Endodermal cell (in vitro differentiated cells): ENCODE measurements at regions not wholly inside any gene's neighbourhood (a gene's known extent, or its start where the extent isn't known, plus 50 kb on each side); places are given as distances from the start of the nearest gene placed in this dataset.

Source experiments
- DNase-seq: peaks from one replicate; pipeline ENCODE4 v3.0.0-alpha.2; 2017
- H3K27ac ChIP-seq: 2 replicates; pipeline ENCODE4 v1.5.1; 2013; ENCODE audit warnings: mild to moderate bottlenecking, low read depth, low read length, moderate library complexity
- H3K27me3 ChIP-seq: 2 replicates; pipeline ENCODE4 v1.6.1; 2013; ENCODE audit warnings: mild to moderate bottlenecking, low read length, moderate library complexity; ENCODE audit not compliant: insufficient read depth, control insufficient read depth, poor library complexity, severe bottlenecking
- H3K36me3 ChIP-seq: 2 replicates; pipeline ENCODE4 v1.7.0; 2013; ENCODE audit warnings: mild to moderate bottlenecking, low read length, moderate library complexity; ENCODE audit not compliant: control insufficient read depth, insufficient read depth
- H3K4me1 ChIP-seq: one replicate; pipeline ENCODE4 v1.7.0; 2013; ENCODE audit warnings: low read length; ENCODE audit not compliant: control insufficient read depth, insufficient read depth
- H3K4me3 ChIP-seq: 2 replicates; pipeline ENCODE4 v1.5.1; 2013; ENCODE audit warnings: mild to moderate bottlenecking, low read length, moderate library complexity
- H3K9ac ChIP-seq: 2 replicates; pipeline ENCODE4 v1.6.1; 2013; ENCODE audit warnings: mild to moderate bottlenecking, low read length, moderate library complexity; ENCODE audit not compliant: poor library complexity, severe bottlenecking; ENCODE audit errors: extremely low read depth
- H3K9me3 ChIP-seq: 2 replicates; pipeline ENCODE4 v1.6.1; 2013; ENCODE audit warnings: mild to moderate bottlenecking, low read length, moderate library complexity; ENCODE audit not compliant: control insufficient read depth
- H3K27ac Mint-ChIP-seq: 2 replicates; pipeline ENCODE4 v1.8.0; 2020; ENCODE audit warnings: mixed read lengths
- H3K27me3 Mint-ChIP-seq: 2 replicates; pipeline ENCODE4 v1.8.0; 2021; ENCODE audit warnings: mild to moderate bottlenecking, mixed read lengths; ENCODE audit not compliant: insufficient read depth
- H3K36me3 Mint-ChIP-seq: 2 replicates; pipeline ENCODE4 v1.8.0; 2020; ENCODE audit warnings: low read depth, mixed read lengths
- H3K4me1 Mint-ChIP-seq: 2 replicates; pipeline ENCODE4 v1.8.0; 2020; ENCODE audit warnings: mixed read lengths
- H3K4me3 Mint-ChIP-seq: 2 replicates; pipeline ENCODE4 v1.8.0; 2020; ENCODE audit warnings: mild to moderate bottlenecking, moderate library complexity, mixed read lengths
- H3K9me3 Mint-ChIP-seq: 2 replicates; pipeline ENCODE4 v1.8.0; 2020; ENCODE audit warnings: mild to moderate bottlenecking, mixed read lengths
- CTCF ChIP-seq: fragments of 200-600 bp; sonication (generic); conservative IDR thresholded peaks from 2 replicates; pipeline ENCODE4 v1.5.0; 2021; ENCODE audit warnings: antibody characterized with exemption, mild to moderate bottlenecking
- WGBS, 2 experiments: methylation state at CpG; one replicate each; pipeline versions ENCODE4 v1.1.5 to v1.1.7; 2013; ENCODE audit warnings: missing lambda C conversion rate in 2 of 2, mixed read lengths in 1 of 2; ENCODE audit not compliant: insufficient coverage in 1 of 2, insufficient read length in 1 of 2; 5-methylcytosine and 5-hydroxymethylcytosine counted together

GRCh38 chr4:34183926-34184325, 2060.4 kb downstream of the ARAP2 start:
- H3K27ac ChIP-seq = no peak overlapping the region
- Mint-ChIP-seq H3K4me1 (peaks cover 5% of the 10 kb centered on the region), H3K9me3 (no peaks in the 10 kb centered on the region)

GRCh38 chr4:34187056-34187455, 2057.3 kb downstream of the ARAP2 start:
- Mint-ChIP-seq H3K4me3 (no peak overlapping the region), H3K27me3 (no peaks in the 10 kb centered on the region), H3K9me3 (peaks cover 2% of the 10 kb centered on the region), H3K4me1 (peaks cover 2% of the 10 kb centered on the region), H3K36me3 (no peaks in the 10 kb centered on the region), H3K27ac (no peak overlapping the region)
- WGBS, 2 experiments = 94% methylated on average over 1 of the region's 1 CpG; no CpG with 5 or more reads in 1 of the 2 experiments
- Histone ChIP-seq H3K9ac (no peak overlapping the region), H3K27ac (no peak overlapping the region), H3K4me3 (no peak overlapping the region), H3K4me1 (no peaks in the 10 kb centered on the region), H3K27me3 (no peaks in the 10 kb centered on the region), H3K36me3 (no peaks in the 10 kb centered on the region), H3K9me3 (no peaks in the 10 kb centered on the region)
- no peak for DNase-seq
- no peak for TF ChIP-seq CTCF

More at GRCh38 chr4:34183926-34184325, 2060.4 kb downstream of the ARAP2 start:
- Histone ChIP-seq H3K9me3 (no peaks in the 10 kb centered on the region), H3K4me1 (no peaks in the 10 kb centered on the region), H3K27me3 (no peaks in the 10 kb centered on the region), H3K4me3 (no peak overlapping the region), H3K36me3 (no peaks in the 10 kb centered on the region), H3K9ac (no peak overlapping the region)
- no peak for DNase-seq
- TF ChIP-seq CTCF = peak; percentile 14
- H3K4me3 Mint-ChIP-seq = no peak overlapping the region
- WGBS, 2 experiments = 60 to 88% methylated on average over 1 to 3 of the region's 3 CpGs
- no peak overlapping the region for H3K27ac Mint-ChIP-seq
- no peaks in the 10 kb centered on the region for H3K27me3 Mint-ChIP-seq
- no peaks in the 10 kb centered on the region for H3K36me3 Mint-ChIP-seq

GRCh38 chr4:34191443-34191842, 2052.9 kb downstream of the ARAP2 start:
- H3K27me3 ChIP-seq = no peaks in the 10 kb centered on the region
- no peak for TF ChIP-seq CTCF
- no peaks in the 10 kb centered on the region for H3K4me1 ChIP-seq
- no peak overlapping the region for H3K9ac ChIP-seq
- Mint-ChIP-seq H3K4me3 (no peak overlapping the region), H3K9me3 (peaks cover 2% of the 10 kb centered on the region), H3K27ac (no peak overlapping the region), H3K36me3 (no peaks in the 10 kb centered on the region), H3K27me3 (no peaks in the 10 kb centered on the region), H3K4me1 (peaks cover 2% of the 10 kb centered on the region)
- no peaks in the 10 kb centered on the region for H3K9me3 ChIP-seq
- no peaks in the 10 kb centered on the region for H3K36me3 ChIP-seq
- H3K27ac ChIP-seq = no peak overlapping the region
- DNase-seq = no peak
- no peak overlapping the region for H3K4me3 ChIP-seq
